DND-41 (cell line): ENCODE measurements at regions not wholly inside any gene's neighbourhood (a gene's known extent, or its start where the extent isn't known, plus 50 kb on each side); places are given as distances from the start of the nearest gene placed in this dataset.

ENCODE experiments used
- ATAC-seq: fragments of 200-7000 bp; cut with Tn5 transposase; 3 replicates; pipeline ENCODE4 v1.9.1; 2021; ENCODE audit warnings: low read depth; ENCODE audit not compliant: insufficient read depth
- DNase-seq: peaks from one replicate; pipeline ENCODE4 v3.0.0-alpha.2; 2020
- H2AFZ ChIP-seq: 2 replicates; pipeline ENCODE4 v1.6.0; 2012; ENCODE audit warnings: low read depth, low read length
- H3K27ac ChIP-seq: 2 replicates; pipeline ENCODE4 v1.5.1; 2012; ENCODE audit warnings: low read length, inconsistent platforms
- H3K27me3 ChIP-seq: fragments of 200-600 bp; sonication (generic); 2 replicates; pipeline ENCODE4 v1.6.0; 2012; ENCODE audit warnings: low read length, mild to moderate bottlenecking, inconsistent platforms; ENCODE audit not compliant: insufficient read depth, poor library complexity
- H3K36me3 ChIP-seq: 2 replicates; pipeline ENCODE4 v1.5.1; 2012; ENCODE audit warnings: low read length, inconsistent platforms; ENCODE audit not compliant: insufficient read depth
- H3K4me1 ChIP-seq: 2 replicates; pipeline ENCODE4 v1.5.1; 2012; ENCODE audit warnings: mild to moderate bottlenecking, low read length; ENCODE audit not compliant: insufficient read depth
- H3K4me2 ChIP-seq: 2 replicates; pipeline ENCODE4 v1.6.0; 2012; ENCODE audit warnings: mild to moderate bottlenecking, moderate library complexity, low read length, inconsistent platforms; ENCODE audit not compliant: insufficient read depth
- H3K4me3 ChIP-seq, 2 experiments: fragments of 200-600 bp in 1 of 2; shearing (Covaris generic) in 1 of 2; 2 replicates each; pipeline ENCODE4 v1.5.1; 2012 to 2016; ENCODE audit warnings: inconsistent platforms in 2 of 2, low read length in 2 of 2, mild to moderate bottlenecking in 2 of 2, low read depth in 1 of 2, moderate library complexity in 1 of 2
- H3K79me2 ChIP-seq: 2 replicates; pipeline ENCODE4 v1.6.0; 2012; ENCODE audit warnings: low read length, inconsistent platforms; ENCODE audit not compliant: insufficient read depth
- H3K9ac ChIP-seq: 2 replicates; pipeline ENCODE4 v1.6.0; 2012; ENCODE audit warnings: low read depth, mild to moderate bottlenecking, inconsistent platforms, low read length, moderate library complexity
- H3K9me3 ChIP-seq: 2 replicates; pipeline ENCODE4 v1.5.1; 2012; ENCODE audit warnings: low read length, moderate library complexity, mild to moderate bottlenecking, inconsistent platforms; ENCODE audit not compliant: insufficient read depth, severe bottlenecking
- H4K20me1 ChIP-seq: 2 replicates; pipeline ENCODE4 v1.6.0; 2012; ENCODE audit warnings: low read length; ENCODE audit not compliant: insufficient read depth
- EZH2 ChIP-seq: IDR thresholded peaks from 3 replicates; pipeline ENCODE4 v1.6.1; 2012; ENCODE audit warnings: borderline replicate concordance, low read depth, mild to moderate bottlenecking, moderate library complexity, low read length, inconsistent platforms; ENCODE audit not compliant: severe bottlenecking
- TF ChIP-seq, protein P1 (sequence below): IDR thresholded peaks from 2 replicates; pipeline ENCODE4 v1.5.1; 2012; ENCODE audit warnings: borderline replicate concordance, low read length, moderate library complexity, mild to moderate bottlenecking; ENCODE audit not compliant: poor library complexity, severe bottlenecking; ENCODE audit errors: extremely low read depth

DNA sequence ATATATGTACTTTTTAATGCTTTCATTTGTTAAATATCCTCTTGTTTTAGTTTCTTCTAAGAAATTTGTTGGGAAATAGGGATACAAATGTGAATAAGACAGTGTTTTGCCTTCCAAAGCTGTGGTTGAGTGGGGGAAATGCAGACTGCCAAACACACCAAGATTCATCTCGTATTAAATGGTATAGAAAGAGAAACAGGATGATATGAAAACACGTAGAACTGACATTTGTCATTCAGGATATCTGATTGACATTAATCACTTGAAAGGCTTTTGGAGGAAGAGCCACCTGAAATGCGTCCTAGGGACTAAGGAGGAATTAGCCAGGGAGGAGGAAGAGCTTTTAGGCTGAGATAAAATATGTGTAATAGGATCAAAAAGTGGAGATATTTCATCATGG lies 287.4 kb upstream of the SEMA3C start:
- no peaks in the 10 kb centered on the region for H3K9me3 ChIP-seq
- H3K27ac ChIP-seq, result no peak overlapping the region
- no peak overlapping the region for H3K9ac ChIP-seq
- H3K4me3 ChIP-seq, result no peak overlapping the region
- H3K4me2 ChIP-seq, result no peak overlapping the region
- H2AFZ ChIP-seq, result no peak overlapping the region
- DNase-seq (no peak), ATAC-seq (no peak)
- no peaks in the 10 kb centered on the region for H3K27me3 ChIP-seq
- H3K4me1 ChIP-seq, result no peaks in the 10 kb centered on the region
- no peaks in the 10 kb centered on the region for H4K20me1 ChIP-seq
- no peaks in the 10 kb centered on the region for H3K36me3 ChIP-seq
- no peaks in the 10 kb centered on the region for H3K79me2 ChIP-seq
- TF ChIP-seq EZH2, result no peak
- TF ChIP-seq, protein P1, sequence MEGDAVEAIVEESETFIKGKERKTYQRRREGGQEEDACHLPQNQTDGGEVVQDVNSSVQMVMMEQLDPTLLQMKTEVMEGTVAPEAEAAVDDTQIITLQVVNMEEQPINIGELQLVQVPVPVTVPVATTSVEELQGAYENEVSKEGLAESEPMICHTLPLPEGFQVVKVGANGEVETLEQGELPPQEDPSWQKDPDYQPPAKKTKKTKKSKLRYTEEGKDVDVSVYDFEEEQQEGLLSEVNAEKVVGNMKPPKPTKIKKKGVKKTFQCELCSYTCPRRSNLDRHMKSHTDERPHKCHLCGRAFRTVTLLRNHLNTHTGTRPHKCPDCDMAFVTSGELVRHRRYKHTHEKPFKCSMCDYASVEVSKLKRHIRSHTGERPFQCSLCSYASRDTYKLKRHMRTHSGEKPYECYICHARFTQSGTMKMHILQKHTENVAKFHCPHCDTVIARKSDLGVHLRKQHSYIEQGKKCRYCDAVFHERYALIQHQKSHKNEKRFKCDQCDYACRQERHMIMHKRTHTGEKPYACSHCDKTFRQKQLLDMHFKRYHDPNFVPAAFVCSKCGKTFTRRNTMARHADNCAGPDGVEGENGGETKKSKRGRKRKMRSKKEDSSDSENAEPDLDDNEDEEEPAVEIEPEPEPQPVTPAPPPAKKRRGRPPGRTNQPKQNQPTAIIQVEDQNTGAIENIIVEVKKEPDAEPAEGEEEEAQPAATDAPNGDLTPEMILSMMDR, result no peak

DNA sequence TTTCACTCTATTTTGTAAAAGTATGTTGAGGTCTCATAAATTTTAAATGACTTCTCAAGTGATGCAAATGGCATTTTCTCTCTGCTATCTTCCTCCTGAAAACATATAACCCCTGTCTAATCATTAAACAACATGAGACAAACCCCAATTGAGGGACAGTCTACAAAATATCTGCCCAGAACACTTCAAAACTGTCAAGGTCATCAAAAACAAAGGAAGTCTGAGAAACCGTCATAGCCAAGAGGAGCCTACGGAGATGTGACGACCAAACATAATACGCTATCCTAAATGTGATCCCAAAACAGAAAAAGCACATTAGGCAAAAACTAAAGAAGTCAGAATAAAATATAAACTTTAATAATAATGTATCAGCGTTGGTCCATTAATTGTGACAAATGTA lies 282.3 kb upstream of the SEMA3C start:
- no peak overlapping the region for H2AFZ ChIP-seq
- no peak for DNase-seq
- no peak overlapping the region for H3K4me2 ChIP-seq
- no peak for TF ChIP-seq EZH2
- TF ChIP-seq, protein P1, result no peak
- no peak overlapping the region for H3K27ac ChIP-seq
- H3K4me1 ChIP-seq, result no peaks in the 10 kb centered on the region
- H3K4me3 ChIP-seq, result no peak overlapping the region
- H3K9ac ChIP-seq, result no peak overlapping the region
- H3K9me3 ChIP-seq, result no peaks in the 10 kb centered on the region
- no peaks in the 10 kb centered on the region for H4K20me1 ChIP-seq
- ATAC-seq, result no peak
- H3K79me2 ChIP-seq, result no peaks in the 10 kb centered on the region
- no peaks in the 10 kb centered on the region for H3K36me3 ChIP-seq
- no peaks in the 10 kb centered on the region for H3K27me3 ChIP-seq

DNA sequence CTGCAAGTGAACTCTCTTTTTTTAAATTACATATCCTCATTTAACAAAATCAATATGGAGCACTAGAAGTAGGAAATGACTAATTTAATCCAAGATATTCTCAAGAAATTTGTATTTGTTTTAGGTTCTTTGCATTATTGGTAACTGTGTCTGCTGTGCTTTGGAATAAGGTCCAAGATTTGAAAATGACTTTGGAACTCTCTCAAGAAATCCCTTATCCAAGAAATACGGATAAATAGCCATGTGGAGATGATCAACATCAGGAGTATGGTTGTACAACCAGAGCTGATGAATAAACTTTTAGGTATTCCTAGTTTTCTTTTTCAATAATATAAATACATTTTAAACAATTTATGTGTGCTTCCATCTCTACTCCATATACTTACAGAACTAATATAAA lies 279.9 kb upstream of the SEMA3C start:
- no peak overlapping the region for H2AFZ ChIP-seq
- no peak for DNase-seq
- H3K27ac ChIP-seq, result no peak overlapping the region
- no peaks in the 10 kb centered on the region for H3K27me3 ChIP-seq
- H3K79me2 ChIP-seq, result no peaks in the 10 kb centered on the region
- H3K9me3 ChIP-seq, result no peaks in the 10 kb centered on the region
- H3K9ac ChIP-seq, result no peak overlapping the region
- no peaks in the 10 kb centered on the region for H3K4me1 ChIP-seq
- no peak overlapping the region for H3K4me3 ChIP-seq
- no peak for TF ChIP-seq EZH2
- TF ChIP-seq, protein P1, result no peak
- no peaks in the 10 kb centered on the region for H3K36me3 ChIP-seq
- ATAC-seq, result no peak
- H4K20me1 ChIP-seq, result no peaks in the 10 kb centered on the region
- H3K4me2 ChIP-seq, result no peak overlapping the region

DNA sequence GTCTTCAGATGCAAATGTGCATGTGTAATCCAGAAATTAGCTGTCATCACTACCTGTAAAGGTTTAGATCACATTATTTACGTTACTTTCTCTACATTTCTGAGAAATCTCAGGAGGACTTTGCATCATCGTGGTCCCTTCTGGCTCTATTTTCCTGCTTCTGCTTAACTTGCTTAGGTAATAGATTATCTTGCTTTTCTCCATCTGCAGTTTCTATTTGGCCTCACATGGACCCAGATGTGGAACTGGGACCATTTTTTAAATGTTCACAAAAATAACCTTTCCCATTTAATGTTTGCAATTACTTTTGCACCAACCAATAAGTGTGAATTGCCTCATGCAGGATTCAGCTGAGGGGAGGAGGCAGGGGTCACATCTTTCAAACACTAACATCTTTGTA lies 278.4 kb upstream of the SEMA3C start:
- Histone ChIP-seq H2AFZ (no peak overlapping the region), H3K4me1 (no peaks in the 10 kb centered on the region), H3K4me3 (no peak overlapping the region), H3K27me3 (no peaks in the 10 kb centered on the region), H3K4me2 (no peak overlapping the region), H3K27ac (no peak overlapping the region), H4K20me1 (no peaks in the 10 kb centered on the region), H3K9ac (no peak overlapping the region), H3K9me3 (no peaks in the 10 kb centered on the region), H3K79me2 (no peaks in the 10 kb centered on the region), H3K36me3 (no peaks in the 10 kb centered on the region)
- DNase-seq (no peak), ATAC-seq (no peak)
- TF ChIP-seq, protein P1, result no peak
- TF ChIP-seq EZH2, result no peak
